Parathyroid adenoma (tissue), 2 donors: ENCODE measurements at regions not wholly inside any gene's neighbourhood (a gene's known extent, or its start where the extent isn't known, plus 50 kb on each side); places are given as distances from the start of the nearest gene placed in this dataset.
"Not testable (repeated sequence)": the region's sequence is repeated elsewhere in the genome, so short reads cannot be mapped to it uniquely, and the experiment has no call there.

ENCODE experiments used
- H2AFZ ChIP-seq: fragments of 300-600 bp; sonication (generic); one replicate; pipeline ENCODE4 v1.7.0; 2017; ENCODE audit warnings: antibody characterized with exemption, mild to moderate bottlenecking
- H3K27ac ChIP-seq: fragments of 300-600 bp; sonication (generic); one replicate; pipeline ENCODE4 v1.7.0; 2017
- H3K27me3 ChIP-seq: fragments of 300-600 bp; sonication (generic); one replicate; pipeline ENCODE4 v1.7.0; 2017; ENCODE audit warnings: low read length; ENCODE audit not compliant: control insufficient read depth, insufficient read depth
- H3K36me3 ChIP-seq: fragments of 300-600 bp; sonication (generic); one replicate; pipeline ENCODE4 v1.7.0; 2017; ENCODE audit warnings: low read length; ENCODE audit not compliant: control insufficient read depth, insufficient read depth
- H3K4me1 ChIP-seq: fragments of 300-600 bp; sonication (generic); one replicate; pipeline ENCODE4 v1.7.0; 2017; ENCODE audit warnings: control low read depth
- H3K4me2 ChIP-seq: fragments of 300-600 bp; sonication (generic); one replicate; pipeline ENCODE4 v1.7.0; 2017; ENCODE audit warnings: low read length
- H3K4me3 ChIP-seq: fragments of 300-600 bp; sonication (generic); one replicate; pipeline ENCODE4 v1.7.0; 2017; ENCODE audit warnings: low read depth, low read length
- H3K79me2 ChIP-seq: fragments of 300-600 bp; sonication (generic); one replicate; pipeline ENCODE4 v1.7.0; 2017; ENCODE audit warnings: control low read depth
- H3K9ac ChIP-seq: fragments of 300-600 bp; sonication (generic); one replicate; pipeline ENCODE4 v1.7.0; 2017; ENCODE audit warnings: mild to moderate bottlenecking
- H3K9me3 ChIP-seq: fragments of 300-600 bp; sonication (generic); one replicate; pipeline ENCODE4 v1.7.0; 2017; ENCODE audit warnings: low read length; ENCODE audit not compliant: control insufficient read depth
- CTCF ChIP-seq: fragments of 300-600 bp; sonication (generic); IDR thresholded peaks from one replicate; pipeline ENCODE4 v1.7.0; 2017; ENCODE audit warnings: antibody characterized with exemption, mild to moderate bottlenecking
- donor health status: primary hyperparathyroidism.

GRCh38 chr15:30755036-30755687 lies 129.2 kb downstream of the ARHGAP11B start:
- not testable (repeated sequence) for H3K4me1 ChIP-seq, H3K9ac ChIP-seq, H3K4me3 ChIP-seq, H3K27me3 ChIP-seq, H3K27ac ChIP-seq, H3K79me2 ChIP-seq, H3K9me3 ChIP-seq, H3K4me2 ChIP-seq, H2AFZ ChIP-seq, H3K36me3 ChIP-seq
- TF ChIP-seq CTCF, result peak; percentile 26

- H2AFZ ChIP-seq, H3K79me2 ChIP-seq: not testable (repeated sequence)
Measured at GRCh38 chr15:30760633-30761032, 134.7 kb downstream of the ARHGAP11B start.

GRCh38 chr15:30761365-30761764 lies 135.4 kb downstream of the ARHGAP11B start:
- not testable (repeated sequence) for H3K9ac ChIP-seq, H3K36me3 ChIP-seq, H3K79me2 ChIP-seq, H3K9me3 ChIP-seq, H3K4me1 ChIP-seq, H3K27me3 ChIP-seq, H3K4me2 ChIP-seq, H3K4me3 ChIP-seq, H2AFZ ChIP-seq, H3K27ac ChIP-seq

More at GRCh38 chr15:30760633-30761032, 134.7 kb downstream of the ARHGAP11B start:
- H3K4me3 ChIP-seq, H3K9ac ChIP-seq, H3K9me3 ChIP-seq, H3K27ac ChIP-seq, H3K36me3 ChIP-seq, H3K4me2 ChIP-seq, H3K4me1 ChIP-seq, H3K27me3 ChIP-seq: not testable (repeated sequence)

- H3K9ac ChIP-seq, H3K9me3 ChIP-seq, H3K27ac ChIP-seq, H3K79me2 ChIP-seq, H3K4me2 ChIP-seq, H3K4me1 ChIP-seq, H3K4me3 ChIP-seq, H3K27me3 ChIP-seq, H2AFZ ChIP-seq, H3K36me3 ChIP-seq: not testable (repeated sequence)
Measured at GRCh38 chr15:30769390-30770124, 134.2 kb upstream of the FAN1 start.

GRCh38 chr15:30770759-30771158 lies 133.0 kb upstream of the FAN1 start:
- Histone ChIP-seq H3K4me2 (no peak overlapping the region), H3K4me1 (no peaks in the 10 kb centered on the region), H3K4me3 (no peak overlapping the region), H3K27me3 (no peaks in the 10 kb centered on the region), H3K9me3 (no peaks in the 10 kb centered on the region), H3K79me2 (no peaks in the 10 kb centered on the region), H2AFZ (no peak overlapping the region), H3K27ac (no peak overlapping the region), H3K36me3 (no peaks in the 10 kb centered on the region), H3K9ac (no peak overlapping the region)
- no peak for TF ChIP-seq CTCF

- H3K4me2 ChIP-seq, result no peak overlapping the region
- no peaks in the 10 kb centered on the region for H3K9me3 ChIP-seq
- H3K36me3 ChIP-seq, result no peaks in the 10 kb centered on the region
- TF ChIP-seq CTCF, result no peak
- no peaks in the 10 kb centered on the region for H3K4me1 ChIP-seq
- H2AFZ ChIP-seq, result no peak overlapping the region
- no peak overlapping the region for H3K27ac ChIP-seq
- H3K4me3 ChIP-seq, result no peak overlapping the region
- no peaks in the 10 kb centered on the region for H3K27me3 ChIP-seq
- no peak overlapping the region for H3K9ac ChIP-seq
- H3K79me2 ChIP-seq, result no peaks in the 10 kb centered on the region
Measured at GRCh38 chr15:30783019-30783418, 120.7 kb upstream of the FAN1 start.
